ENCODE measurements at regions not wholly inside any gene's neighbourhood (a gene's known extent, or its start where the extent isn't known, plus 50 kb on each side); places are given as distances from the start of the nearest gene placed in this dataset.
"Not testable (repeated sequence)": the region's sequence is repeated elsewhere in the genome, so short reads cannot be mapped to it uniquely, and the experiment has no call there.

DNA sequence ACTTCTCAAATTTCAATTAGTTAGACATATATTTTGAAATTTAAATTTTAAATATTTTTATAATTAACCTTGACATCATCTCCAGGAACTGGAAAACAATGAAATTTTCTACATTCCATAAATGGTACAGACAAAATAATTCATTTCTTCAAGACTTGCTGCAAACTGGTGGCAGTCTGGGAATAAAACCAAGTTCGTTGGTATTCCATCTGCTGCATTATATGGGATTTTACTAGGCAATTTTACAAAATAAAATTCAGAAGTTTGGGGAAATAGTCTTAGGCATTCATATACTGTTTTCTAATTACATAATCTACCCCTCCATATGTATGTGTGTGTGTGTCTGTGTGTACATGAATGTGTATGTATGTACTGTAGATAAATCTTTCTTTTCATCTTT lies 984.6 kb upstream of the KCND2 start:
- Histone ChIP-seq H3K4me3 (ENCODE audit: low read depth, low read length) (no peak overlapping the region), H3K27me3 (replicated peaks) (no peaks in the 10 kb centered on the region), H3K27ac (no peak overlapping the region), H3K36me3 (replicated peaks) (no peaks in the 10 kb centered on the region)
- in situ Hi-C loops (cut with HindIII; ENCODE audit: low pct_ligation_motif_present, low sequenced_read_pairs) = no loop called here
- TF ChIP-seq, protein P1, sequence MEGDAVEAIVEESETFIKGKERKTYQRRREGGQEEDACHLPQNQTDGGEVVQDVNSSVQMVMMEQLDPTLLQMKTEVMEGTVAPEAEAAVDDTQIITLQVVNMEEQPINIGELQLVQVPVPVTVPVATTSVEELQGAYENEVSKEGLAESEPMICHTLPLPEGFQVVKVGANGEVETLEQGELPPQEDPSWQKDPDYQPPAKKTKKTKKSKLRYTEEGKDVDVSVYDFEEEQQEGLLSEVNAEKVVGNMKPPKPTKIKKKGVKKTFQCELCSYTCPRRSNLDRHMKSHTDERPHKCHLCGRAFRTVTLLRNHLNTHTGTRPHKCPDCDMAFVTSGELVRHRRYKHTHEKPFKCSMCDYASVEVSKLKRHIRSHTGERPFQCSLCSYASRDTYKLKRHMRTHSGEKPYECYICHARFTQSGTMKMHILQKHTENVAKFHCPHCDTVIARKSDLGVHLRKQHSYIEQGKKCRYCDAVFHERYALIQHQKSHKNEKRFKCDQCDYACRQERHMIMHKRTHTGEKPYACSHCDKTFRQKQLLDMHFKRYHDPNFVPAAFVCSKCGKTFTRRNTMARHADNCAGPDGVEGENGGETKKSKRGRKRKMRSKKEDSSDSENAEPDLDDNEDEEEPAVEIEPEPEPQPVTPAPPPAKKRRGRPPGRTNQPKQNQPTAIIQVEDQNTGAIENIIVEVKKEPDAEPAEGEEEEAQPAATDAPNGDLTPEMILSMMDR (IDR thresholded peaks at IDR 0.05; ENCODE audit: low read depth, low read length, missing control alignments) = no peak
- no peak for DNase-seq

DNA sequence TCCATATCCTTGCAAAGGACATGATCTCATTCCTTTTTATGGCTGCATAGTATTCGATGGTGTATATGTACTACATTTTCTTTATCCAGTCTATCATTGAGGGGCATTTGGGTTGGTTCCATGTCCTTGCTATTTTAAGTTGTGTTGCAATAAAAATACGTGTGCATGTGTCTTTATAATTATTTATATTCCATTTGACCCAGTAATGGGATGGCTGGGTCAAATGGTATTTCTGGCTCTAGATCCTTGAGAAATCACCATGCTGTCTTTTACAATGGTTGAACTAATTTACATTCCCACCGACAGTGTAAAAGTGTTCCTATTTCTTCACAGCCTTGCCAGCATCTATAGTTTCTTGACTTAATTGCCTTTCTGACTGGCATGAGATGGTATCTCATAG lies 972.6 kb upstream of the KCND2 start:
- DNase-seq; in situ Hi-C loops (cut with HindIII; ENCODE audit: low pct_ligation_motif_present, low sequenced_read_pairs); H3K27ac ChIP-seq; H3K4me3 ChIP-seq (ENCODE audit: low read depth, low read length); H3K27me3 ChIP-seq (replicated peaks); H3K36me3 ChIP-seq (replicated peaks): not testable (repeated sequence)

GRCh38 chr7:119320316-119320715 lies 952.7 kb upstream of the KCND2 start:
- TF ChIP-seq, protein P1 (IDR thresholded peaks at IDR 0.05; ENCODE audit: low read depth, low read length, missing control alignments) = no peak
- in situ Hi-C loops (cut with HindIII; ENCODE audit: low pct_ligation_motif_present, low sequenced_read_pairs) = no loop called here
- H3K4me3 ChIP-seq (ENCODE audit: low read depth, low read length) = no peak overlapping the region
- no peaks in the 10 kb centered on the region for H3K36me3 ChIP-seq (replicated peaks)
- no peak overlapping the region for H3K27ac ChIP-seq
- no peak for DNase-seq
- no peaks in the 10 kb centered on the region for H3K27me3 ChIP-seq (replicated peaks)

DNA sequence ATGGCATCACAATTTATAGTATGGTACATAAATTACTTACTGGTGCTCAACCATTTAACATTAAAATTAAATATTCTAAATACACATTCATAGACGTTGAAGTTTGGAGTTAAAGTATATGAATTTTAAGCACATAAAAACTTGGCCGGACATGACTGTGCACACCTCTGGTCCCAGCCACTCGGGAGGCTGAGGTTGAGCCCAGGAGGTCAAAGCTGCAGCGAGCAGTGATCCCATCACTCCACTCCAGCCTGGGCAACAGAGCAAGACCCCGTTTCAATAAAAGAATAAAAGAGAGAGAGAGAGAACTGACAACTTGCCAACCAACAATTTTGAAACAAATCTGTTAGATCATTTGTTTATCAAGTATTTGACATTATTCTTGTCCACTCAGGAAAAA lies 943.3 kb upstream of the KCND2 start:
- no peak for DNase-seq
- TF ChIP-seq, protein P1 (IDR thresholded peaks at IDR 0.05; ENCODE audit: low read depth, low read length, missing control alignments) = no peak
- no peaks in the 10 kb centered on the region for H3K27me3 ChIP-seq (replicated peaks)
- no peak overlapping the region for H3K27ac ChIP-seq
- no peak overlapping the region for H3K4me3 ChIP-seq (ENCODE audit: low read depth, low read length)
- H3K36me3 ChIP-seq (replicated peaks) = no peaks in the 10 kb centered on the region
- in situ Hi-C loops (cut with HindIII; ENCODE audit: low pct_ligation_motif_present, low sequenced_read_pairs) = no loop called here

DNA sequence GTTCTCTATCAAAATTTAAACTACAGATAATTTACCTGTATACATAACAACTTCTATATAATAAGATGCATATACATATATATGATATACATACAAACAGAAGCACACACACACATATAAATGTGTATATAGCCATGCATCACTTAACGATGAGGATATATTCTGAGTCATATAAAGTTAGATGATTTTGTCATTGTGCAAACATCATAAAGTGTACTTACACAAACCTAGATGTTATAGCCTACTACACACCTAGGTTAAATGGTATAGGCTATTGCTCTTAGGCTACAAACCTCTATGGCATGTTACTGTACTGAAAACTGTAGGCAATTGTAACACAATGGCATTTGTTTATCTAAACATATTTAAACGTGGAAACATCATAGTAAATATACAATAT lies 937.6 kb upstream of the KCND2 start:
- in situ Hi-C loops (cut with HindIII; ENCODE audit: low pct_ligation_motif_present, low sequenced_read_pairs) = no loop called here
- Histone ChIP-seq H3K27me3 (replicated peaks) (no peaks in the 10 kb centered on the region), H3K27ac (no peak overlapping the region), H3K4me3 (ENCODE audit: low read depth, low read length) (no peak overlapping the region), H3K36me3 (replicated peaks) (no peaks in the 10 kb centered on the region)
- TF ChIP-seq, protein P1 (IDR thresholded peaks at IDR 0.05; ENCODE audit: low read depth, low read length, missing control alignments) = no peak
- DNase-seq = no peak

DNA sequence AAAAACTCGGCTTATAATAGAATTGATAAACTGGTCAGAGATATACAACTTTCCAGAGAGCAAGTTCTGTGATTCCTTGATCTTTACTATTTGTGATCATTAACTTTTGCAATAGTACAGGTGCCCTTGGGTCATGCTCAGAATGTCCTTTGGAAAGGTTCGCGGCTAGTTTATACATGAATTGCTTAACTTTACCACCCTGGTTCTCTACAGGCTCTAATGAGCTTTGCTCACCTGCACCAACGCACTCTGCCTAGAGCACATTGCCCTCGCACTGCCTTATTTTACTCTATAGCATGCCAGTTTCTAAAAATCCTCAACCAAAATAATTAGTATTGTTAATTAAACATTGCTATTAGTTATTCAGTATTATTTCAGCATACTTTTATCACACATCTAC lies 931.2 kb upstream of the KCND2 start:
- no peaks in the 10 kb centered on the region for H3K27me3 ChIP-seq (replicated peaks)
- TF ChIP-seq, protein P1 (IDR thresholded peaks at IDR 0.05; ENCODE audit: low read depth, low read length, missing control alignments) = no peak
- H3K4me3 ChIP-seq (ENCODE audit: low read depth, low read length) = no peak overlapping the region
- H3K36me3 ChIP-seq (replicated peaks) = no peaks in the 10 kb centered on the region
- in situ Hi-C loops (cut with HindIII; ENCODE audit: low pct_ligation_motif_present, low sequenced_read_pairs) = no loop called here
- no peak for DNase-seq
- no peak overlapping the region for H3K27ac ChIP-seq

Data from brain microvascular endothelial cell (primary cell).